H1 (cell line): ENCODE measurements at regions not wholly inside any gene's neighbourhood (a gene's known extent, or its start where the extent isn't known, plus 50 kb on each side); places are given as distances from the start of the nearest gene placed in this dataset.

Experiments used
- CTCF ChIA-PET: fragments of 300-600 bp; sonication (Branson Sonifier 250); formaldehyde crosslinking; loops from one replicate; lab custom pipeline; 2021; ENCODE audit not compliant: partially characterized antibody; lab: Charles Lee
- POLR2A ChIA-PET: fragments of 300-600 bp; sonication (Branson Sonifier 250); formaldehyde crosslinking; loops from one replicate; lab custom pipeline; 2021; ENCODE audit warnings: inconsistent platforms; ENCODE audit not compliant: partially characterized antibody; lab: Charles Lee
- DNase-seq, 2 experiments: peaks; one replicate each; pipeline versions ENCODE4 v3.0.0 to v3.0.0-alpha.2; 2010 to 2022; ENCODE audit warnings: low spot score in 2 of 2, low read depth in 1 of 2, mixed read lengths in 1 of 2
- FAIRE-seq: peaks from 2 replicates; lab custom pipeline; 2011; peaks lifted over from hg19 to GRCh38; lab: Jason Lieb, UNC
- H2AFZ ChIP-seq: 2 replicates; pipeline ENCODE4 v1.8.1; 2012; ENCODE audit warnings: low read length, inconsistent platforms
- H2AK5ac ChIP-seq: 2 replicates; pipeline ENCODE4 v1.6.1; 2013; ENCODE audit warnings: low read depth, low read length
- H2BK120ac ChIP-seq: replicated peaks from 2 replicates; pipeline ENCODE3; 2013; ENCODE audit warnings: low read depth, low read length, inconsistent platforms
- H2BK12ac ChIP-seq: 2 replicates; pipeline ENCODE4 v1.6.1; 2013; ENCODE audit warnings: low read depth, low read length
- H2BK15ac ChIP-seq: 2 replicates; pipeline ENCODE4 v1.6.1; 2013; ENCODE audit warnings: low read length
- H2BK20ac ChIP-seq: 2 replicates; pipeline ENCODE4 v1.6.1; 2013; ENCODE audit warnings: low read length
- H2BK5ac ChIP-seq: 2 replicates; pipeline ENCODE4 v1.6.1; 2013; ENCODE audit warnings: low read depth, low read length
- H3K14ac ChIP-seq: 2 replicates; pipeline ENCODE4 v1.6.1; 2013; ENCODE audit warnings: inconsistent platforms; ENCODE audit not compliant: insufficient read length
- H3K18ac ChIP-seq: 2 replicates; pipeline ENCODE4 v1.6.1; 2013; ENCODE audit warnings: low read length; ENCODE audit errors: extremely low read depth
- H3K23ac ChIP-seq: 2 replicates; pipeline ENCODE4 v1.6.1; 2013; ENCODE audit warnings: inconsistent platforms; ENCODE audit not compliant: insufficient read length
- H3K23me2 ChIP-seq: 2 replicates; pipeline ENCODE4 v1.6.1; 2013; ENCODE audit warnings: low read depth, low read length
- H3K27ac ChIP-seq: 2 replicates; pipeline ENCODE4 v1.6.1; 2011; ENCODE audit warnings: low read depth, low read length, inconsistent platforms
- H3K27me3 ChIP-seq, 4 experiments: replicated peaks in 1 of 4; 1 replicate in 1 of 4; 2 replicates in 3 of 4; pipeline versions ENCODE4 v1.6.1 to v1.8.1; 2011 to 2013; ENCODE audit warnings: low read length in 3 of 4, mild to moderate bottlenecking in 3 of 4, inconsistent platforms in 2 of 4, mixed read lengths in 2 of 4, moderate library complexity in 1 of 4; ENCODE audit not compliant: control insufficient read depth in 3 of 4, insufficient read depth in 3 of 4; ENCODE audit errors: extremely low read depth in 1 of 4
- H3K36me3 ChIP-seq, 4 experiments: 2 replicates each; pipeline versions ENCODE4 v1.6.1 to v1.8.1; 2011 to 2013; ENCODE audit warnings: mild to moderate bottlenecking in 4 of 4, low read length in 3 of 4, moderate library complexity in 2 of 4, control low read depth in 1 of 4, inconsistent platforms in 1 of 4; ENCODE audit not compliant: insufficient read depth in 4 of 4, control insufficient read depth in 2 of 4
- H3K4ac ChIP-seq: replicated peaks from 2 replicates; pipeline ENCODE3; 2013; ENCODE audit warnings: low read length, low read depth, mixed read lengths, inconsistent platforms; ENCODE audit not compliant: insufficient read length
- H3K4me1 ChIP-seq, 4 experiments: replicated peaks in 1 of 4; 1 replicate in 1 of 4; 2 replicates in 3 of 4; pipeline versions ENCODE4 v1.6.1 to v1.8.1; 2011 to 2013; ENCODE audit warnings: low read length in 3 of 4, inconsistent platforms in 2 of 4, mixed read lengths in 1 of 4; ENCODE audit not compliant: insufficient read depth in 4 of 4, control insufficient read depth in 3 of 4
- H3K4me2 ChIP-seq, 2 experiments: 2 replicates each; pipeline versions ENCODE4 v1.6.1 to v1.8.1; 2011 to 2013; ENCODE audit warnings: low read depth in 2 of 2, low read length in 2 of 2, control low read depth in 1 of 2, inconsistent platforms in 1 of 2, mild to moderate bottlenecking in 1 of 2; ENCODE audit not compliant: insufficient read depth in 1 of 2
- H3K4me3 ChIP-seq, 4 experiments: fragments of 200-600, 300-600 bp in 1 of 4; sonication (generic), shearing (Covaris generic), sonication (Bioruptor Twin) in 1 of 4; 2 replicates each; pipeline versions ENCODE4 v1.5.1 to v1.8.1; 2011 to 2016; ENCODE audit warnings: low read length in 4 of 4, low read depth in 3 of 4, control low read depth in 2 of 4, inconsistent platforms in 2 of 4, mild to moderate bottlenecking in 2 of 4, mixed read lengths in 1 of 4, moderate library complexity in 1 of 4; ENCODE audit not compliant: insufficient read depth in 2 of 4; ENCODE audit errors: extremely low read depth in 1 of 4
- H3K56ac ChIP-seq: replicated peaks from 2 replicates; pipeline ENCODE3; 2013; ENCODE audit warnings: low read depth, mild to moderate bottlenecking, mixed read lengths, low read length, inconsistent platforms; ENCODE audit not compliant: insufficient read length
- H3K79me1 ChIP-seq: 2 replicates; pipeline ENCODE4 v1.6.1; 2013; ENCODE audit warnings: low read depth, low read length, control low read depth
- H3K79me2 ChIP-seq, 2 experiments: 2 replicates each; pipeline versions ENCODE4 v1.6.1 to v1.8.1; 2012 to 2013; ENCODE audit warnings: low read length in 2 of 2, mild to moderate bottlenecking in 2 of 2, inconsistent platforms in 1 of 2; ENCODE audit not compliant: insufficient read depth in 2 of 2, control insufficient read depth in 1 of 2
- H3K9ac ChIP-seq, 4 experiments: replicated peaks in 1 of 4; 1 replicate in 1 of 4; 2 replicates in 3 of 4; pipeline versions ENCODE4 v1.6.1 to v1.8.1; 2011 to 2013; ENCODE audit warnings: low read depth in 3 of 4, low read length in 3 of 4, control low read depth in 2 of 4, mild to moderate bottlenecking in 2 of 4, moderate library complexity in 2 of 4, inconsistent platforms in 1 of 4; ENCODE audit errors: extremely low read depth in 1 of 4
- H3K9me3 ChIP-seq, 2 experiments: 2 replicates each; pipeline versions ENCODE4 v1.6.1 to v1.8.1; 2012 to 2013; ENCODE audit warnings: mild to moderate bottlenecking in 2 of 2, moderate library complexity in 2 of 2, control low read depth in 1 of 2, inconsistent platforms in 1 of 2, low read depth in 1 of 2, low read length in 1 of 2, mixed read lengths in 1 of 2; ENCODE audit not compliant: insufficient read depth in 2 of 2
- H4K20me1 ChIP-seq, 2 experiments: replicated peaks in 1 of 2; 2 replicates each; pipeline versions ENCODE3 to v1.8.1; 2011 to 2013; ENCODE audit warnings: inconsistent platforms in 2 of 2, low read length in 2 of 2, mild to moderate bottlenecking in 1 of 2; ENCODE audit not compliant: insufficient read depth in 2 of 2, control insufficient read depth in 1 of 2
- H4K5ac ChIP-seq: 2 replicates; pipeline ENCODE4 v1.6.1; 2013; ENCODE audit warnings: low read length, low read depth, mixed read lengths, inconsistent platforms; ENCODE audit not compliant: insufficient read length
- H4K8ac ChIP-seq: 2 replicates; pipeline ENCODE4 v1.8.0; 2013; ENCODE audit warnings: mild to moderate bottlenecking, moderate library complexity, low read length, inconsistent platforms; ENCODE audit not compliant: insufficient read depth; ENCODE audit errors: extremely low read depth
- H4K91ac ChIP-seq: replicated peaks from 2 replicates; pipeline ENCODE3; 2013; ENCODE audit warnings: low read length, mixed read lengths, inconsistent platforms; ENCODE audit not compliant: insufficient read length
- BACH1 ChIP-seq: IDR thresholded peaks from 2 replicates; pipeline ENCODE4 v1.6.1; 2012; ENCODE audit warnings: low read length, improper control_type of control experiment
- CEBPB ChIP-seq: IDR thresholded peaks from 2 replicates; pipeline ENCODE4 v1.6.1; 2012; ENCODE audit warnings: low read depth, low read length
- EGR1 ChIP-seq: IDR thresholded peaks from 2 replicates; pipeline ENCODE4 v1.6.1; 2011; ENCODE audit warnings: low read depth, low read length, borderline replicate concordance
- NANOG ChIP-seq: IDR thresholded peaks from 2 replicates; pipeline ENCODE4 v1.6.1; 2011; ENCODE audit warnings: low read length, low read depth, mild to moderate bottlenecking, inconsistent platforms; ENCODE audit not compliant: insufficient read depth, poor library complexity, severe bottlenecking
- RAD21 ChIP-seq, 2 experiments: IDR thresholded peaks in 1 of 2; conservative IDR thresholded peaks in 1 of 2; 2 replicates each; pipeline ENCODE4 v1.6.1; 2011; ENCODE audit warnings: low read depth in 2 of 2, low read length in 2 of 2, improper control_type of control experiment in 1 of 2, inconsistent platforms in 1 of 2, mild to moderate bottlenecking in 1 of 2, moderate library complexity in 1 of 2
- RBBP5 ChIP-seq: IDR thresholded peaks from 2 replicates; pipeline ENCODE4 v1.7.1; 2012; ENCODE audit warnings: low read depth, mild to moderate bottlenecking, inconsistent platforms, low read length, moderate library complexity, borderline replicate concordance
- SP4 ChIP-seq: IDR thresholded peaks from 2 replicates; pipeline ENCODE4 v1.6.1; 2012; ENCODE audit warnings: low read length, inconsistent platforms
- SRF ChIP-seq: IDR thresholded peaks from 2 replicates; pipeline ENCODE4 v1.6.1; 2011; ENCODE audit warnings: mild to moderate bottlenecking, low read depth, low read length, moderate library complexity
- TBP ChIP-seq: IDR thresholded peaks from 2 replicates; pipeline ENCODE4 v1.6.1; 2011; ENCODE audit warnings: low read depth, low read length, improper control_type of control experiment
- WGBS, 2 experiments: shearing (Covaris generic) in 1 of 2; methylation state at CpG; one replicate each; pipeline versions ENCODE4 v1.1.6 to v1.1.7; 2013 to 2015; ENCODE audit warnings: low lambda C conversion rate in 2 of 2, mixed read lengths in 2 of 2, inconsistent platforms in 1 of 2, low coverage in 1 of 2, missing lambda C conversion rate in 1 of 2; ENCODE audit not compliant: insufficient replicate concordance in 2 of 2, insufficient coverage in 1 of 2, insufficient read length in 1 of 2; ENCODE audit errors: extremely low coverage in 1 of 2, missing lambda C conversion rate in 1 of 2; 5-methylcytosine and 5-hydroxymethylcytosine counted together
- TF ChIP-seq, protein P1 (sequence below), 3 experiments: IDR thresholded peaks; 1 replicate in 2 of 3; 2 replicates in 1 of 3; pipeline versions ENCODE4 v1.5.1 to v1.6.1; 2011; ENCODE audit warnings: low read length in 3 of 3, mild to moderate bottlenecking in 3 of 3, inconsistent platforms in 2 of 3, low read depth in 1 of 3, moderate library complexity in 1 of 3; ENCODE audit not compliant: insufficient read depth in 1 of 3; ENCODE audit errors: control extremely low read depth in 1 of 3

DNA sequence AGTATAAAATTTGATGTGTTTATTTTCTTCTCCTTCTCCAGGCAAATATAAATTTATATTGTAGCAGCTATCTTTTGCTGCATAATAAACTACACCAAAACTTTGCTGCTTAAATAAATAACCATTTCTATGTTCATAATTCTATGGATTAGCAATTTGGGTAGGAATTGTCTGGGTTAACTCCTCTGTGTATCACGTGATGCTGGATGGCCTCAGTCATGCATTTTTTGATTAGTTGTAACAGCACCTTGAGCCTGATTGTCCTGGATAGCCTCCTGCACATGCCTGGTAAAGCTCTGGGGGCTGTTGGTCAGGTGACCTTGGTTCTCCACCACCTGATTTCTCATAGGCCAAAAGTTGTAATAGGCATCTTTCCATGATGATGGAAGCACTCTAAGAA is 572.9 kb downstream of the ETV1 start:
- Histone ChIP-seq H3K9me3 (0 out of 4 replicates have a peak, but pooled peaks cover 0 to 3% of the 10 kb centered on the region in 2 experiments), H3K4me2 (no peak overlapping the region), H2BK15ac (no peak overlapping the region), H4K20me1 (no peaks in the 10 kb centered on the region), H3K27ac (no peak overlapping the region), H2AFZ (no peak overlapping the region; the same call in 1 of the 2 replicates), H2BK20ac (no peak overlapping the region), H2BK120ac (no peak overlapping the region), H3K4me3 (no peak overlapping the region), H4K91ac (no peak overlapping the region), H3K27me3 (no peaks in the 10 kb centered on the region), H3K4me1 (no peaks in the 10 kb centered on the region), H2BK5ac (no peak overlapping the region), H4K8ac (no peak overlapping the region), H3K9ac (no peak overlapping the region), H3K14ac (no peak overlapping the region), H3K23me2 (no peaks in the 10 kb centered on the region), H3K18ac (no peak overlapping the region), H3K4ac (no peak overlapping the region), H2AK5ac (no peak overlapping the region), H3K56ac (no peak overlapping the region), H2BK12ac (no peak overlapping the region), H3K23ac (no peak overlapping the region), H3K79me1 (no peaks in the 10 kb centered on the region), H3K79me2 (no peaks in the 10 kb centered on the region), H3K36me3 (no peaks in the 10 kb centered on the region), H4K5ac (no peak overlapping the region)
- no peak for DNase-seq
- 95% methylated on average over 1 of the region's 1 CpG; no CpG with 5 or more reads in 1 of the 2 experiments for WGBS, 2 experiments
- FAIRE-seq, result no peak
- POLR2A ChIA-PET, result no interaction called here
- CTCF ChIA-PET, result interaction anchor here (1.0 kb wide), 1 partner anchor 16 kb away, joined by 3 read pairs; no protein-coding TSS in a partner anchor
- TF ChIP-seq RAD21 (IDR thresholded peaks at IDR 0.05 in 1 of 2, conservative IDR thresholded peaks at IDR 0.05 in 1 of 2; ENCODE audit: low read depth in 2 of 2, low read length in 2 of 2) (no peak), TBP (no peak), SRF (no peak), EGR1 (no peak), NANOG (no peak), BACH1 (no peak), RBBP5 (no peak), SP4 (no peak), CEBPB (no peak)
- TF ChIP-seq, protein P1, sequence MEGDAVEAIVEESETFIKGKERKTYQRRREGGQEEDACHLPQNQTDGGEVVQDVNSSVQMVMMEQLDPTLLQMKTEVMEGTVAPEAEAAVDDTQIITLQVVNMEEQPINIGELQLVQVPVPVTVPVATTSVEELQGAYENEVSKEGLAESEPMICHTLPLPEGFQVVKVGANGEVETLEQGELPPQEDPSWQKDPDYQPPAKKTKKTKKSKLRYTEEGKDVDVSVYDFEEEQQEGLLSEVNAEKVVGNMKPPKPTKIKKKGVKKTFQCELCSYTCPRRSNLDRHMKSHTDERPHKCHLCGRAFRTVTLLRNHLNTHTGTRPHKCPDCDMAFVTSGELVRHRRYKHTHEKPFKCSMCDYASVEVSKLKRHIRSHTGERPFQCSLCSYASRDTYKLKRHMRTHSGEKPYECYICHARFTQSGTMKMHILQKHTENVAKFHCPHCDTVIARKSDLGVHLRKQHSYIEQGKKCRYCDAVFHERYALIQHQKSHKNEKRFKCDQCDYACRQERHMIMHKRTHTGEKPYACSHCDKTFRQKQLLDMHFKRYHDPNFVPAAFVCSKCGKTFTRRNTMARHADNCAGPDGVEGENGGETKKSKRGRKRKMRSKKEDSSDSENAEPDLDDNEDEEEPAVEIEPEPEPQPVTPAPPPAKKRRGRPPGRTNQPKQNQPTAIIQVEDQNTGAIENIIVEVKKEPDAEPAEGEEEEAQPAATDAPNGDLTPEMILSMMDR (IDR thresholded peaks at IDR 0.05; ENCODE audit: control extremely low read depth in 1 of 3, insufficient read depth in 1 of 3, low read depth in 1 of 3, low read length in 3 of 3), result no peak
